GM12878 (cell line): ENCODE measurements at regions not wholly inside any gene's neighbourhood (a gene's known extent, or its start where the extent isn't known, plus 50 kb on each side); places are given as distances from the start of the nearest gene placed in this dataset.

ENCODE experiments used
- EP300 ChIP-seq, 2 experiments: fragments of 150-350 bp in 1 of 2; IDR thresholded peaks; 2 replicates each; pipeline ENCODE4 v1.6.1; 2011 to 2012; ENCODE audit warnings: low read depth in 2 of 2, low read length in 2 of 2, borderline replicate concordance in 1 of 2, improper control_type of control experiment in 1 of 2, inconsistent platforms in 1 of 2; ENCODE audit not compliant: control insufficient read depth in 1 of 2
- EZH2 ChIP-seq: IDR thresholded peaks from 2 replicates; pipeline ENCODE4 v1.6.1; 2012; ENCODE audit warnings: low read depth, mild to moderate bottlenecking, control low read depth, inconsistent platforms, low read length, borderline replicate concordance; ENCODE audit not compliant: control insufficient read depth
- FOS ChIP-seq: IDR thresholded peaks from 3 replicates; pipeline ENCODE4 v1.6.1; 2011; ENCODE audit warnings: borderline replicate concordance; ENCODE audit not compliant: insufficient read length; ENCODE audit errors: extremely low read depth
- FOXM1 ChIP-seq: IDR thresholded peaks from 2 replicates; pipeline ENCODE4 v1.6.1; 2012; ENCODE audit warnings: low read depth, mild to moderate bottlenecking, inconsistent platforms, low read length, moderate library complexity
- HCFC1 ChIP-seq: fragments of 150-350 bp; IDR thresholded peaks from 2 replicates; pipeline ENCODE4 v1.6.1; 2014; ENCODE audit warnings: low read length
- POLR2AphosphoS2 ChIP-seq: IDR thresholded peaks from 2 replicates; pipeline ENCODE4 v1.6.1; 2011; ENCODE audit warnings: low read depth, mild to moderate bottlenecking, low read length, improper control_type of control experiment, moderate library complexity
- SIN3A ChIP-seq: IDR thresholded peaks from 2 replicates; pipeline ENCODE4 v1.6.1; 2012; ENCODE audit warnings: low read depth, low read length, improper control_type of control experiment
- TCF12 ChIP-seq: IDR thresholded peaks from 2 replicates; pipeline ENCODE4 v1.6.1; 2011; ENCODE audit warnings: low read depth, mild to moderate bottlenecking, low read length

DNA sequence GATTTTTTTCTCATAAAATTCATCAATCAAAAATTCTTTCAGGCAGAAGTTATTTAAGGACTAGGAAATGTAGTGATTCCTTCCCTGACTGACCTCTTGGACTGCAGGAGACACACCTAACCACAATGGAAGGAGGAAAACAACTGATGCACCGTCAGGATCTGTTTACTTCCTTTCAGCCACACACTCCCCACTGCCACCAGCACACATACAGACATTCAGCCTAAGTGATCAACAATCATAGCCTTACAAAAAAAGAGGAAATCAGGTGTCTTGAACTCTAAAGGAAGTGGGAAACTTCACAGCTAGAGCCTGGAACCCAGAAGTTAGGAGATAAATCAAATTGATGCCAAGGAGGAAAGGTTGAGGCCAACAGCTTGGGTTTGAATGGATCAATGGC is 213.5 kb upstream of the ACVR2A start:
- TF ChIP-seq SIN3A (no peak), FOXM1 (no peak), EZH2 (no peak), TCF12 (no peak), POLR2AphosphoS2 (no peak), EP300 (IDR thresholded peaks at IDR 0.05; ENCODE audit: borderline replicate concordance in 1 of 2, control insufficient read depth in 1 of 2, low read depth in 2 of 2, low read length in 2 of 2) (no peak), HCFC1 (no peak), FOS (no peak)
